ENCODE measurements at regions not wholly inside any gene's neighbourhood (a gene's known extent, or its start where the extent isn't known, plus 50 kb on each side); places are given as distances from the start of the nearest gene placed in this dataset.

DNA sequence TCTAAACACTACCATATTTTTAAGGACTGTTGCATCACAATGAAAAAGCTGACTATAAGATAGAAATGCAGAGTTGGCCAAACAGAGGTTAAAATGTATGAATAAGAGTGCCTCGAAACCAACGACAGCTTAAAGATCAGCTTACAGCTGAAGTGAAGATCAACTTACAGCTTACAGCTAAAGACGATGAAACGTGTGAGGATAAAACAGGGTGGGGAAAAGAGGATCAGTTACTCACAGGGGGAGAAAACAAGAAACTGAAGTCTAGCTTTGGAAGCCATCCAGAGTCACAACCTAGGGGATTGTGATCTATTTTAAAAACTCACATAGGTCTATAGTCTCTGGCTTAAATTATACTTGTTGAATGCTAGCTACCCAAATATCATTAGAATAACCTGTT lies 220.0 kb downstream of the SNCAIP start:
- TF ChIP-seq RAD21 (IDR thresholded peaks at IDR 0.05; ENCODE audit: low read depth) (no peak), CTCF (IDR thresholded peaks at IDR 0.05 in 2 of 3, conservative IDR thresholded peaks at IDR 0.05 in 1 of 3; ENCODE audit: borderline replicate concordance in 1 of 3, insufficient read depth in 1 of 3, low read depth in 2 of 3, low read length in 2 of 3) (no peak), POLR2A (IDR thresholded peaks at IDR 0.05; ENCODE audit: borderline replicate concordance, extremely low read depth, insufficient read depth, insufficient read length) (no peak), POLR2AphosphoS5 (IDR thresholded peaks at IDR 0.05; ENCODE audit: low read depth, low read length) (no peak), SP1 (IDR thresholded peaks at IDR 0.05; ENCODE audit: low read depth) (no peak), EZH2 (IDR thresholded peaks at IDR 0.05) (no peak), ATF3 (IDR thresholded peaks at IDR 0.05) (no peak)
